GM18526 (cell line): ENCODE measurements at regions not wholly inside any gene's neighbourhood (a gene's known extent, or its start where the extent isn't known, plus 50 kb on each side); places are given as distances from the start of the nearest gene placed in this dataset.

Experiments used
- POLR2A ChIP-seq: IDR thresholded peaks from 3 replicates; pipeline ENCODE4 v1.6.1; 2011; ENCODE audit not compliant: insufficient read length; ENCODE audit errors: extremely low read depth

GRCh38 chr15:70251246-70251990 lies 153.7 kb upstream of the TLE3 start:
- TF ChIP-seq POLR2A, result no peak

DNA sequence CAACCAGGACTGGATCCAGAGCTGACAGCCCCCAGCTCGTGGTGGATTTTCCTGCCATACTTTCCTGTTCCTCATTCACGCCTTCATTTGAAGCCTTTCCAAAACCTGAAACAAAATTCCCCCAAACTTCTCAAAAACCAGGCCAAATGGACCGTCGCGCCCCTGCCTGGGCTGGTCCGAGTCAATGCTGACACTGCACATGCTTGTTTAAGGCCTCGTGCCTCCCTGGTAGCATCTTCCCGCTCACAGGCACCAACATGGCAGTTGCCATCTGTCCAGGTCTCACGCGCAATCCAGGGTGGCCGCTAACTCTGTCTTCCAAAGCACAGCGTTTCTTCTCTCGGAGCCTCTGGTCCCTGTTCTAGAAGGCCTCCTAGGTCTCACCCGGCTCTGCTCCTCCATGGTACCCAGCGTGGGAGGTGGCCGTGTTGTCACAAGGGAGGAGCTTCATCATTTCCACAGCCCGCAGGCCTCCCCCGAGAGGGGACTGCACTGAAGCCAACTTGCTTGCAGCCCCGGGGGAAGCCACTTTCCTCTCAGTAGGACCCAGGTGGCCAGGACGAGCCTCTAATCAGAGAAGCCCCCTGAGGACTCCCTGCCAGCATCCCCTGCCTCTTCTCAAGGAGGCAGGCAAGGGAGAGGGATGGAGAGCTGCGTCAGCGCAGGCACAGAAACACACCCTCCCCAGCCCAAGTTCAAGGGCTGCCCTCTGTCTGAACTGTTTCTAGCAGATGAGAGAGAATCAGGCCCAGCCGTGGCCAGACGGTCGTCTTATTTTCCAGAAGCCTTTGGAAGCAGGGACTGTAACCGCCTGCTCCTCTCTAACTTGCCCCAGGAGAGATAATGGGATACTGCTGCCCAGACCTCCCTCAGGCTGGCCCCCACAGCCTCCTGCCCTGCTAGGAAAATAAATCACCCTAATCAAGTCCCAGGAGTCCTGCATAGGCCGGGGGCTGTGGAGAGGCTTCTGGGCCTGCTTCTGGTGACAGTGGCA lies 152.8 kb upstream of the TLE3 start:
- no peak for TF ChIP-seq POLR2A

DNA sequence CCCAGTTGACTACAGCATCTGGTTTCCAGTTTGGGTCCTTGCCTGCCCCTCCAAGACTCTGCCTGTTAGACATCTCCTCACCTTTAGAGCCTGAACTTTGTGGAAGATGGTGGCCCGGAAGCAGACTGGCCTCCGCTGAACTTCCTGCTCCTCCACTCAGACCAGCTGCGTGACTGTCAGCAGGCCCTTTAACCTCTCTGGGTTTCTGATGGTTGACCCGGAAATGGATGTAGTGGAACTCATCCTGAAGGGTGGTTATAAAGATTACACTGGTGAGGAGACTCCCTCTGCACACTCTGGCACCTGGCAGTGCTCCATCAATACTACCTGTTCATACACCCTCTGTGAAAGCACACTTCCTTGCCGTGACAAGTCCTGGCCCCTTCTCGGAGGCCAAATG lies 151.9 kb upstream of the TLE3 start:
- TF ChIP-seq POLR2A, result no peak

GRCh38 chr15:70248116-70249025 lies 150.7 kb upstream of the TLE3 start:
- TF ChIP-seq POLR2A, result no peak

DNA sequence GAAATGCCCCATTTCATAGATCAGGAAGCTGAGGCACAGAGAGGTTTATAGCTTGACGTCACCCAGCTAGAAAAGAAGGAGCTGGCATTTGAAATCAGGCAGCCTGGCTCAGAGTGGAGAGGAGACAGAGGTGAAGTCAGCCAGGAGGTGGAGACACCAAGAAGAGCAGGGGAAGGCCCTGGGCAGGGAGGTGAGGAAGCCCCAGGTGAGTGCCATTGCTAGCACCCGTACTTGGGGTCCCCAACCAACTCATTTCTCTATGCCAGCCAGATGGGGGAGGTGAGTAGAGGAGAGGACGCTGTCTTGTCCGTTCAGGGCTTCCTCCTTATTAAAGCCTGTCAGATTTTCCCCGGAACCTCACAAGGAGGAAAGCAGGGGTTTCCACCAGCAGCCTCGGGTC lies 149.6 kb upstream of the TLE3 start:
- no peak for TF ChIP-seq POLR2A

- no peak for TF ChIP-seq POLR2A
Measured at GRCh38 chr15:70246623-70247220, 149.0 kb upstream of the TLE3 start.

DNA sequence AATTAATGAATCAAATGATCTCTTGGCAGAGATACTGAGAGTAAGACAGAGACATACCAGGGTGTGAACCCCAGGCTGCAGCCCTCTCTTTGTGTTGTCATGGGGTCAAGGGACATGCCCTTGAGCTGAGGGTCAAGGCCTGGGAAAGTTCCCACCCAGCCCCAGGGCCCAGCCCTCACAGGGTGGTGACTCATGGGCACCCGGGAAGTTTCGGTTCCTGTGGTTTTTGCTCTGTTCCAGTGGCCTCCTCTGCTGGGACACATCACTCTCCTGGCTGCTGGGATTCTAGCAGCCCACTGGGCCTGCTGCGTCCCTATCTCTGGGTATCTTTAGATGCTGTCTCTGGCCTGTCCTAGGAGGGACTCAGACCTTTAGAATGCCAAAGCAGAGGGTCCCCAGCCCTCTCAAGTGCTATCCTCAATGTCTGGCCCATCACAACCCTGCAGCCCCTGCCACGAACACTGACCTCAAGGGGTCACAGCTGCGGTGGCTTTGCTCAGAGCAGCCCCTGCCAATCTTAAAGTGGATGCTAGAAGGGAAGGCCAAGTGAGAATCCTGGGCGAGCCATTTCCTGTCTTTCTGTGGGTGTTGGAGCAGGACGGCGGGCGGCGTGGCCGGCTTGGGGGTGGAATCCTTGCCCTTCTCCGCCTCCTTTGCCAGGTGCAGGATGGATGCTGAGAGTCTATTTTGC lies 148.4 kb upstream of the TLE3 start:
- no peak for TF ChIP-seq POLR2A

GRCh38 chr15:70244978-70245542 lies 147.3 kb upstream of the TLE3 start:
- no peak for TF ChIP-seq POLR2A

DNA sequence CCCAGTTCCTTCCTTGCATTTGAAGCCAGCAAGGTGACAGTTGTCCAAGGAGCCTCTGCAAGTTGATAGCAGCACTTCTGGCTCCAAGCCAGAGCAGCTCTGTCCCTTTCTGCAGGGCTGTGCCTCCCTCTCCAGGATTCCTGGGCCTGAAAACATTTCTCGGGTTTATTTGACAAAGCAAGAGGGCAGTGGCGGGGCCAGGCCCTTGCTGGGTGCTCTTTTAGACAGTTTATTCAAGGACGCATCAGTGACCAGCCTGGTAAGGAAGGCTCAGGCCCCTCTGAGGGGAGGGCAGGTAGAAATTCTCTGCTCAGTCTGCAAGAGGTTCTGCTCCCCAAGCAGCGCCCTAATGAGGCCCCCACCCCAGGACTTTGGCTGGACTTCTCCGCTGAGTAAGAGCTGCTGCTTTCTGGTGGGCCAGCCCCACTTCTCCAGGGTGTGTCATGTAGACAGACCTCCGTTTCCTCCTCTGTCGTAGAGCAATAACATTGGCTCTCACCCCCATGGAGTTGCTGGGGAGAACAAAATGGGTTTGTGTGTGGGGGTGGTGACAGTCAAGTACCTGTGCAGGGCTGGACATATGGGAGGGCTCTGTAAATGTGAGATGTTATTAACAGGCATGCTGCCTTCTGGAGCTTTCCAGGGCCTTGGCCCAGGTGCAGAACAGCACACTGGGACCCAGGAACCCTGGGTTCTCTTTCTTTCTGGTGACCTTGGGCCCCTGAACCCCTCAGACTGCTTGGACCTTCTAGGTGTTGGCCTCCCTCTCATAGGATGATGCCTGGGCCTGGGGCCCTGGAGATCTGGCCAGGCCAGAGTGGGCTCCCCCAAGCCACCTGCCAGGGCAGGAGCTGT lies 146.2 kb upstream of the TLE3 start:
- TF ChIP-seq POLR2A, result no peak

GRCh38 chr15:70242951-70243685 lies 145.4 kb upstream of the TLE3 start:
- TF ChIP-seq POLR2A, result no peak

GRCh38 chr15:70241561-70242320 lies 144.0 kb upstream of the TLE3 start:
- no peak for TF ChIP-seq POLR2A
